SW 1271 (cell line): ENCODE measurements at regions not wholly inside any gene's neighbourhood (a gene's known extent, or its start where the extent isn't known, plus 50 kb on each side); places are given as distances from the start of the nearest gene placed in this dataset.

Experiments
- DNase-seq, 2 experiments: peaks; one replicate each; lab custom pipeline; 2025; lab: John Stamatoyannopoulos, UW

- no peak for DNase-seq
Measured at GRCh38 chr6:167515873-167516507, 191.1 kb downstream of the TTLL2 start.

DNA sequence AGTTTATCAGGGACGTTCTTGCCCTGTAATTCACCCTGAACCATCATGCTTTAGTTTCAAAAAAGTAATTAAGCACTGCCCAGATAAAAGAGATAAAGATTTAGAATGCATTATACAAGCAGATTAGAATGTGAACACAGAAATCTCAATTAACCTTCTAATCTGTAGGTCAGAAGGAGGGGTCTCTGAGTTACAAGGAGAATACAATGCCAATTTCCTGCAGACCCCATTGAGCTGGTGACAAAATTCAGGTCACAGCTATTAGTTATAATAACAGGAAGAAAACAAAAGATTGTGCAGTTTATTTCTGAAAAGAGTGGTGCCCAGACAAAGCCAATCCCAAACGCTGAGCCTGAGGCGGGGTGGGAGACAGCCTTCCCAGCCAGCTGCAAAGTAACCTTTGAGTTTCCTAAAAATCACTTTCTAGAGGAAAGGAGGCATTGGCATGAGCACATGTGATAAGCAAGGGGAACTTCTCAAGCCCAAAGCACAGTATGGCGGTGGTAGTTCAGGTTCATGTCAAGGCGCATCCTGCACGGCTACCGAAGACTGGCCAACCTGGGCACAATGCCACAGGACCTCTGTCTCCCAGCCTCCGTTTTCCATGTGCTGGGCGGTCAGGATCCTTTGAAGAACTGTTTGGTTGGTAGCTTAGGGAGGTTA, 192.5 kb downstream of the TTLL2 start:
- no peak for DNase-seq

GRCh38 chr6:167523426-167523825, 198.5 kb downstream of the TTLL2 start:
- no peak for DNase-seq

GRCh38 chr6:167524261-167525111, 199.6 kb downstream of the TTLL2 start:
- DNase-seq = no peak

- DNase-seq = no peak
Measured at GRCh38 chr6:167525774-167526173, 200.9 kb downstream of the TTLL2 start.

DNA sequence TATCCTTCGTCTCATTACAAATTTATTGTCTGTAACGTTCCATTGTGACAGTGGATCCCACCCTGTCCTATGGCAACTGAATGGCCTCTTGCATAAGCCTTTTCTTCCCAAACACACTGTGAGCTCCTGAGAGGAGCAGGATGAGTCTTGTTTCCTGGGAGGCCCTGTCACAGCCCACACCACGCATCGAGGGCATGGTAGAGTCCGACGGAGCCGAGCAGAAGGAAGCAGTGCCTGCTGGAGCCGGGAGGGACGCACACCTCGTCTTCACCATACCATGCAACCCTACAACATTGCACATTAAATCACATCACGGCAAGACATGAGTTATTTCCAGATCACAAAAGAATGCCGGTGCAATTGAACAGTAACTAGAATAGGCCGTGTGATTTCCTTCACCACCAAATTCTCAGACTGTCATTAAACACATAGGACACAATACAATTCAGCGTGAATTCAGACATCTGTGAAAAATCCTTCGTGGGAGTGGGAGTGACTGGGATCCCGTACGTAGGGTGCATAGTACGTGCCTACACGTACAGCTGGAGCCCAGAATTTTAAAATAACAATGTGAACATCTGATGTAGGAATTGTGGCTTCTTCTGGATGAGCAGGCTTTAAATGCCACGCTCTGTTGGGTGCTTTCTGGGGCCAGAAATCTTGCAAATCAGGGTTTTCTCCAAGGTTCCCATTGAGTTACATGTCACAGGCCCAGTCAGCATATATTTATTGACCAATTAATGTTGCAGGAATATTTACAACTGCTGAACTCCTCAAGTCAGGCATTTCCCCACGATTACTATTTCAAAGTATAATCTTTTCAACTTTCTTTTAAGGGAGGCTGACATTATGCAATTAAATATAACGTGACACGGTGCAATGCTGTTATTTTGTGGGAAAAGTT, 201.8 kb downstream of the TTLL2 start:
- DNase-seq = no peak

DNA sequence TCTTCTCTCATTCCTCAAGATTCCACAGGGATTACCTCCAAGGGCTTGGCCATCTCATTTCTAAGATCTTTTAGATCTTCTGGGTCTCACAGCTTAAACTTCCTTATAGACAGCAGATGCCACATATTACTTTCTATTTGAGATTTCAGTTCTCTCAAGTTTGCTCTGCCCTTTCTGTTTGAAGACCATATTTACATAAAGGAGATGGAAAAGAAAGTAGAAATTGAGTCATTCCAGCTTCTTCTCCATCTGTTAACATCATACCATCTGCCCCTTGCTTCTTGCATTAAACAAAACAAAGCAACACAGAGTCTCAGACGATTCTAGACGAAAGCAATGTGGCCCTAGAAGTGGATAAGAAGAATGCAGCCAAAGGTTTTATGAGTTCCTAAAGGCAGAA, 203.4 kb downstream of the TTLL2 start:
- no peak for DNase-seq

GRCh38 chr6:167528976-167529375, 204.1 kb downstream of the TTLL2 start:
- DNase-seq = no peak

- no peak for DNase-seq
Measured at GRCh38 chr6:167529444-167530335, 204.8 kb downstream of the TTLL2 start.

DNA sequence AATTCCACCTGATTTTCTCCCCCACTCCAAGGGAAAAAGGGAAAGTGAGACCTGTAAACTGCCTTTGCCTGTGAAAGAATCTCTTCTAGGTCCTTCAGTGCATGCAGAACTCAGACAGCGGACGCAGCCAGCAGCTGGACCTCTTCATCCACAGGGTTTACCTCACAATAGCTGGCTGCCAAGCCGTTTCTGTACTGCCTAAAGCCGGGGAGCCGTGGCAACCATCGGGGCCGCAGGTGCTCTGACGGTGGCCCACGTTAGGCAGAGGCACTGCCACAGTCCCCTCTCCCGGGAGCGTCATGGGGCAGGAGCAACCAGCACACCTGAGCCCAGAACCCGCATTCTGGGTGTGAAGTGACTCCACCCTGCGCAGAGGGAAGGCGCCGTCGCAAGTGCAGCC, 206.1 kb downstream of the TTLL2 start:
- no peak for DNase-seq

- DNase-seq = no peak
Measured at GRCh38 chr6:167532410-167533288, 207.8 kb downstream of the TTLL2 start.

GRCh38 chr6:167533851-167534250, 209.0 kb downstream of the TTLL2 start:
- no peak for DNase-seq

- DNase-seq = no peak
Measured at GRCh38 chr6:167537816-167538215, 212.9 kb downstream of the TTLL2 start.

- DNase-seq = no peak
Measured at GRCh38 chr6:167538746-167539145, 213.9 kb downstream of the TTLL2 start.

GRCh38 chr6:167540796-167541195, 215.9 kb downstream of the TTLL2 start:
- DNase-seq = no peak

DNA sequence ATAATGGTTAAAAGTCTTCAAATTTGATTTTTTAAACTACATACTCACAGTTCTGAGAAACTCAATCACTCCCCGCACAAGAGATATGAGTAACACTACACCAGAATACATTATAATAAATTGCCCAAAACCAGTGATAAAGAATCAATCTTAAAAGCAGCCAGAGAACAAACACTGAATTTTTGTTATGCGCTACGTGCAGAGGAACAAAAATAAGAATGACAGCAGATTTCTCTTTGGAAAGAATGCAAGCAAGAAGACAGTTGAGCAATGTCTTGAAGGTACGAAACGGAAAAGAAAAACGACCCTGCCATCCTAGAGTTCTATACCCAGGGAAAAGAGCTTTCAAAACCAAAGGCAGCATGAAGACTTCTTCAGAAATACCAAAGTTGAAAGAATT, 216.7 kb downstream of the TTLL2 start:
- no peak for DNase-seq

DNA sequence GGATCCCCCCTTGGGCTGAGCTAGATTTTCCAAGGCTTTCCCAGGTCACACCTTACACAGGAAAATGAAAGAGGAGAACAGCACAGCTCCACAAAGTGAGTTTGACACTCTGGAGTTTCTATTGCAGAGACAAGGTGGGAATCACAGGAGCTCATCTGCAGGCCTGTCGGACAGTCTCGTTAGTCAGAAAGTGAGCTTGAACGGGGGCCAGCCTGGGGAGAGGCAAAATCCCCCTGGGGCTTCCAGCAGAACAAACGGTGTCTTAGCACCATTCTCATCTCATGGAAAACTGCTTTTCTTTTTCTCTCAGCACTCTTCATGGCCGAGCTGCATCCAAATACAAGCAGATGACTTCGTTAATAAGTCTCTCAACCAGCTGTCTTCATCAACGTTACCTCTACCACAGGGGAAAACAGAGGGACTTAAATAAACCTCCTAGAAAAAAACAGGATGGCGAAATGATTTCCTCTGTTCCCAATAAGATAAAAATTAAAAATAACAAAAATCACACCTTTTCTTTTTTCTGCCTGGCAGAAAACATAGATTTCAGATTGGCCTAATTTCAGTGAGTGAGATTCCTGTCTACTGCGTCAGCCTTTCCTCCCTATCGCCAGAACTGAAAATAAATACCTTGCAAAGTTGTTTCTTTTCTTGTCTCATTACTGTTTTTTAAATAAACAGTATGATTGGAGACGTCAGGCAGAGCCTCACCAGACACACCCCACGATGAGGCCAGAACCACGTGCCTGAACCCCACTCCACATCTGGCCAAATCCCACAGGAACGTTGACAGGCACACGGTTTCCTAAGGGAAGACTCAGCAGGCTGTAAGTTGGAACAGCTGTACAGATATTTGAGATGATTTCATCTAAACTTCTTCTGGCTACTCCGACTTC, 219.0 kb downstream of the TTLL2 start:
- DNase-seq = no peak

DNA sequence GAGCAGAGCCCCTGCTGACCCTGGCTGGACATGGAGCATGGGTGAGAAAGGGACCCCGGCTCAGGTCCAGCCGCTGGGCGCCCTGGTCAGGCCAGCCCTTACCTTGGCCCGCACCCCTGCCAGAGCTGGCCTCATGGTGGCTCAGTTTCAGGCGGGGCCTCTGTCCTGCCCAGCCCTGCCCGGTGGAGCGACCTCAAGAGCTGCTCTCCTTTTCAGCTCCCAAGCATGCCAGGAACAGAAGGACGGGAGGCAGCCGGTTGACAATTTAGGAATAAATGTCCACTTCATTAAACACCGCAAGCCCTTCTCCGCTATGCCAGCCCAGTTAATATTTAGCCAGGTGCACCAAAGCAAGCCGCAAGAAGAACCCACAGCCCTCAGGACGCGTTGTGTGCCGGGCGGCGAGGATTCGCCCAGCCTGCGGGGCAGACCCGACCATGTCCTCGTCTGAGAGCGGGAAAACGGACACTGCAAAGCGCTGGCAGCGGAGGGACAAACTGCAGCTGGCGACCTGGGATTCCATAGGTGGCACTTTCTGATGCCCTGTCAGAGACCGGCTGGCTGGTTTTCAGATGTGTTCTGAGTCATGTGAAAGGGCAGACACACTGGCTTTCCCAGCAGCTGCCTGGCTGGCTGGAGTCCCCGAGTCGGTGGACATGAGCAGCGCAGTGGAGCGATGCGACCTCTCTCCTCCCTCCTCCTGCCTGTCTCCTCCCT, 221.9 kb downstream of the TTLL2 start:
- DNase-seq = no peak
